NCI-H1436 treated with DMSO at 0.1 percent for 48 hours (cell line): ENCODE measurements at regions not wholly inside any gene's neighbourhood (a gene's known extent, or its start where the extent isn't known, plus 50 kb on each side); places are given as distances from the start of the nearest gene placed in this dataset.

ENCODE experiments used
- DNase-seq: peaks from one replicate; lab custom pipeline; 2025; lab: John Stamatoyannopoulos, UW

- no peak for DNase-seq
These were observed 484.0 kb upstream of the ID2 start for GRCh38 chr2:8197825-8198224.

DNA sequence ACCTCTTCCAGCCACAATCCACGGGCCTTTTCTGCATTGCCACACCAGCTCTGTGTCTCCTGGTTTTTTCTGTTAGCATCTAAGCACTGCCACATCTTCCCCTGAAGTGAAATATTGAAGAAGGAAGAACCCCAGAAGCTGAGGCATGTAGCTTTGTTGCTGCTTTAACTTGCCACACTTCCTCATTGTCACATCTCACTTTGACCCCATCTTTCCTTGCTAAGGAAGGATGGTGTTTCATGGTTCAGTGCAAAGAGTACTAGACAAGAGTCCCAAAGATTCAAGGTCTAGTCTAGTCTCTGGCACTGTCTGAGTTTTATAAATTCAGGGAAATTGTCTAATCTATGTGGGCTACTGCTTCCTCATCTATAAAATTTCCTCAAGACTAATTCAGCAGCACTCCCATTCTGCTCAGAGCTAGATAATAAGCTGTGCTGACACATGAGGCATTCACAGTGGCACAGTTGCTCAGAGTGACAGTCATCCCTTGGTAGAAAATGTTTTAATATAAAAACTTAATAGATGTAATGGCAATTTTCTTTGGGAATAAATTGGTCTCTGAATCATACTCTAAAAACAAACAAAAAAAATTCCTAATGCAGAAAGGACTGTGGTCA is 483.0 kb upstream of the ID2 start:
- no peak for DNase-seq

GRCh38 chr2:8202132-8202531 is 479.7 kb upstream of the ID2 start:
- peak; percentile 58 for DNase-seq

DNA sequence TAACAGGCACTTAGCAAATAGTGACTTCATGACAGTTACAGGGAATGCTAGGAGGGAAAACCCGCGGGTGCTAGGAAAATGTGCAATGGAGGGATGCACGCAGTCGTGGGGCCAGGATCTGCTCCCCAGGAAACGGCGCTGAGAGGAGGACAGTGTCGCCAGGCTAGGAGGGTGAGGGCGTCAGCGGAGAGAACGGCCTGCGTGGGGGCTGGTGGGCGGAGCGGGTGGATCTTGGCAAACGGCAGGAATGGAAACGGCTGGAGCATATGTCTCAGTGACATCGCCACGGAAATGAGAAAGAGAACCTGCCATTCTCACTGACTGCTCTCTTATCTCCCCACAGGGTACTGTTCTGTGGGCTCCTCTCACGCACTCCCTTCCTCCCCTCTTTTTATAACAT is 478.5 kb upstream of the ID2 start:
- DNase-seq = no peak

DNA sequence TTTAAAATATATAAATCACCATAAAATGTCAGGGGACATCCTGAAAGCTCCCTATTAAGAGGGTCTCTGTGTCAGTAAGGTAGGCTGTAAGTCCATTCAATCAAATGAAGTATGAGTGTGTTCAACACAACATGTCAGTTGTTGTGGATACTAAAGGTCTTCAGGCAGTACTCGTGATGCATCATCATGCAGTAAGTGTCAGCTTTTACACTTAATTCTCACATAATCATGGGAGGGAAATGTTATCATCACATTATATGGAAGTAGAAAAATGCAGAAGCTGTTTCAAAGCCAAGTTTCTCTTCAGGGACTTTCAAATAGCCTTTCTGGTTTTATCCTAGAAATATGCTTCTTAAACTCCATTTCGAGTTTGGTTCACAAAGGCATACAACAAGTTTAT is 477.1 kb upstream of the ID2 start:
- DNase-seq = no peak

GRCh38 chr2:8209494-8209893 is 472.4 kb upstream of the ID2 start:
- no peak for DNase-seq

DNA sequence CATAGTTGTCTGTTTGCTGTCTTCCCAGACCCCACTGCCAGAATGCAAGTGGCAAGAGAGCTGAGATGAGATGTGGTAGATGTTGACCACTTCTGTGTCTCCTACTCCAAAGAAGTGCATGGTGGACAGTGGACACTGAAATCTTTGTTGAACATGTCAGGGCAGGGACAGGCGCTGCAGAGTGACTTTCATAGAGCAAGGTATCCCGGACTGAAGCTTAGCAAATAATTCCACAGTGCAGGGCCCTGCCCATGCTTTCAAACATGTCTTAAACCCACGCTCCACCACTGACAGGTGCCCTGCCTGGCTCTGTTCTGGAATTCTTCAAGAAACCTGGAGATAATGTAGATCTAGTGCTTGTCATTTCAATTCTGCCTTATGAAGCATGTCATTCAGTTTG is 470.5 kb upstream of the ID2 start:
- DNase-seq = no peak

GRCh38 chr2:8212239-8212638 is 469.6 kb upstream of the ID2 start:
- DNase-seq = no peak

GRCh38 chr2:8214036-8214615 is 467.7 kb upstream of the ID2 start:
- no peak for DNase-seq

GRCh38 chr2:8215159-8215863 is 466.5 kb upstream of the ID2 start:
- no peak for DNase-seq

GRCh38 chr2:8215982-8216381 is 465.9 kb upstream of the ID2 start:
- no peak for DNase-seq

DNA sequence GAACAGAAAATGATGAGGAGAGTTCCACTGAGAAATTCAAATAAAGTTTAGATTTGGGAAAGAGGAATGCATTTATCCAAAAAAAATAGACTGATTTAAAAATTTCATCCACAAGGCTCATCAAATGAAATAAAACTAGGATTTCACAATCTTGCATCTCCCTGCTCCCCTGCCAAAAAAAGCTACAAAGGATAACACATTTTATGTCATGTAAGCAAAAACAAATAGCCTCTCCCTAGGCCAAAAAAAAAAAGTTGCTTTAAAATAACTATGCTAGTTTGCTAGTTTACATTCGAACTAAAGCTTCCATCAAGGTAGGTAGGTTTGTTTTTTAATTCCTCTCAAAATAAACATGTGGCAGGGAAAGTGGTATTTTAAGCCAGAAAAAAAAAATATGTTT is 465.5 kb upstream of the ID2 start:
- no peak for DNase-seq

- no peak for DNase-seq
These were observed 464.3 kb upstream of the ID2 start for GRCh38 chr2:8217468-8218030.

- DNase-seq = no peak
These were observed 462.8 kb upstream of the ID2 start for GRCh38 chr2:8219096-8219495.

GRCh38 chr2:8219631-8220355 is 462.1 kb upstream of the ID2 start:
- DNase-seq = no peak

DNA sequence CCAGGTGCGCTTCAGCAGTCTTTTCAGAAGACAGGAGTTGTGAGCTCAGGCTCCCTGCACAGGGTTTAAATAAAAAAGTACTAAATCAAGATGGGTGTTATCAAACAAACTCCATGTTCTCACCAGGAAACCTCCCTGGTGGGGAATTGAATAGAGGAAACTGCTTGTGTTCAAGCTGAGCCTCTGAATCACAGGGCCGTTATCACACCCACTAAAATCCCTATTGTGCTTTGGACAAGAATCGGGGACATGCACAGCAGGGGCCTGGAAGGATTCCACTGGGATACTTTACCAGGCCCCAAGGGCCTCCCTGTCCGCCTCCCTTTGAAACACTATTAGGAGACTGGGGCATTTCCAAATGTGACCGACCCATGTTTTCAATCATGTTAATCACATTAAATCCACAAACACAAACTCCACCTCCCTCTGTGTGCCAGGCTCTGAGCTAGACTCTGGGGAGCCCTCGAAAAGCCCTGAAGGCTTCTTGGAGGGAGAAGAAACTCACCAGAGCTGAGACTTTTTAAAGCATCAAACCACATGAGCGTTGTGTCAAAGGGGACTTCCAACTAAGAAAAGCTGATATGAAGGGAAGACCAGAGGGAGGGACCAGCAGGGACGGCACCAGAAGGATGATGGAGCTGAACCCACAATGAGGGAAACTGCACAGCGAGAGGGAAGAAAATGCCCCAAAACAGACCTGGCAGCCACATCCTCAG is 458.7 kb upstream of the ID2 start:
- DNase-seq = no peak

DNA sequence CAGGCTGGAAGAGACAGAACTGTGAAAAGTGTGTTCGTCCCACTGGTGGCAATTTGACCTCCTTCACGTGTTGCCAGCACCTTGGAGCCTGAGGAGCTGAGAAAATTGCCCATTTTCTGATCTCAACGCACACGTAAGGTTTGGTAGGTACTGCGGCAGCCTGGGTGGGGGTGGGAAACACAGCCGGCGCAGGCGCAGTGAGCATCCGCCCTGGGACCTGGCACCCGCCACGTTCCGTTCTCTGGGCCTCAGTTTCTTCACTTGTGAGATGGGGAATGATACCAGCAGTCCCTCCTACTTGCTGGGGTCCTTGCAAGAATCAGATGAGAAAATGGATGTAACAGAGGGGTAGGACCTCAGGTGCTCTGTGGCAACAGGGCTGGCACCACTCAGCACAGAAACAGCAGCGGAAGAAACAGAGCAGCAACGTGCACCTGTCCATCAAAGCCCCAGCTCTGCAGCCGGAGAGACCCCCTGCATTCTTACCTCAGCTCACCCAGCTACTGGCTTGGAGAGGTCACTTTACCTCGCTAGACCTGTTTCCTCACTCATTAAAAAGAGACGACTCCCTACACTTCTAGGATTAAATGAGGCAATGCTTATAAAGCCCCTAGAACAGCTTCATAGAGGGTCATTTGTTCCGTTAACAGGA is 458.0 kb upstream of the ID2 start:
- no peak for DNase-seq

DNA sequence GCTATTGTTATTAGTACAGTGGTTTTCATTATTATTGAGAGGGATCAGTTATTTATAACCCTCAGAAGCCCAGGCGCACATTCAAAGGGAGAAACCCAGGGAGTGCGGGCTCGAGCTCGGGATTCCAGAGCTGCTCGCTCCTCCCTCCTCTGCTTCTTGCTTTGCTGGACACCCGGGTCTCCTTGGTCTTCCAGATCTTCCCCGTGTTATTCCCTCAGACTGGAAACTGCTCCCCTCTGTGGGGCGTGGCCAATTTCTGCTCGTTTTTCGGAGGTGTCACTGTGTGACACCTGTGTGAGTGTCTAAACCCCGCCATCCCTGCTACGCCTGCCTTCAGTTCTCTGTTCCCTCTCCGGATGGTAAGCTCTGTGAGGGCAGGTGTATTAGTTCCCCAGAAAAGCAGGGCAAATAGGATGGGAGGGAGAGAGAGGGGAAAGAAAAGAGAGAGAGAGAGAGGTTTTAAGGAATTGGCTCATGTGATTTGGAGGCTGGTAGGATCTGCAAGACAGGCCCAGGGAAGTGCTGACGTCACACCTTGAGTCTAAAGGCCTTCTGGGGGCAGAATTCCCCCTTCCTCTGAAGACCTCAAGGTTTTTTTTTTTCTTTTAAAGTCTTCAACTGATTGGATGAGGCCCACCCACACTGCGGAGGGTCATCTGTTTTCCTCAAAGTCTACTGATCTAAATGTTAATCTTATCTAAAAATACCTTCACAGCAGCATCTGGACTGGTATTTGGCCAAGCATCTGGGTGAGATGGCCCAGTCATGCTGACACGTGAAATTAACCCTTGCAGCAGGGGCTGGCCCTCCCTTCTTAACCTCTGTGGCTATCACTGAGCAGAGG is 457.3 kb upstream of the ID2 start:
- DNase-seq = no peak

- no peak for DNase-seq
These were observed 456.6 kb upstream of the ID2 start for GRCh38 chr2:8225266-8225665.

GRCh38 chr2:8225798-8226197 is 456.1 kb upstream of the ID2 start:
- DNase-seq = no peak

- DNase-seq = no peak
These were observed 452.3 kb upstream of the ID2 start for GRCh38 chr2:8229546-8229986.
